Common myeloid progenitor, CD34-positive (primary cell): ENCODE measurements at regions not wholly inside any gene's neighbourhood (a gene's known extent, or its start where the extent isn't known, plus 50 kb on each side); places are given as distances from the start of the nearest gene placed in this dataset.

Experiments
- CTCF ChIA-PET: fragments of 350-600 bp; sonication (Branson Sonifier 250); formaldehyde crosslinking; loops from one replicate; lab custom pipeline; 2021; ENCODE audit warnings: antibody characterized with exemption; lab: Charles Lee
- POLR2A ChIA-PET: fragments of 350-600 bp; sonication (Branson Sonifier 250); formaldehyde crosslinking; loops from one replicate; lab custom pipeline; 2021; ENCODE audit warnings: antibody characterized with exemption; lab: Charles Lee
- DNase-seq, 3 donors: peaks; one replicate each; pipeline versions ENCODE4 v3.0.0 to v3.0.0-alpha.2; 2013
- H3K27ac ChIP-seq, 2 experiments: 1 replicate in 1 of 2; 2 replicates in 1 of 2; pipeline ENCODE4 v1.7.0; 2013; ENCODE audit warnings: inconsistent platforms in 2 of 2, low read length in 2 of 2, mild to moderate bottlenecking in 2 of 2, low read depth in 1 of 2, moderate library complexity in 1 of 2; ENCODE audit not compliant: severe bottlenecking in 2 of 2, insufficient read depth in 1 of 2, poor library complexity in 1 of 2
- H3K27me3 ChIP-seq, 5 experiments: replicated peaks in 2 of 5; 1 replicate in 3 of 5; 2 replicates in 2 of 5; pipeline versions ENCODE4 v1.6.1 to v1.7.0; 2013; ENCODE audit warnings: low read length in 4 of 5, mild to moderate bottlenecking in 2 of 5, moderate library complexity in 2 of 5, inconsistent platforms in 1 of 5; ENCODE audit not compliant: insufficient read depth in 5 of 5, control insufficient read depth in 4 of 5
- H3K36me3 ChIP-seq, 4 experiments: 1 replicate in 2 of 4; 2 replicates in 2 of 4; pipeline versions ENCODE4 v1.6.1 to v1.7.0; 2013; ENCODE audit warnings: low read length in 3 of 4, control low read depth in 1 of 4, mild to moderate bottlenecking in 1 of 4; ENCODE audit not compliant: control insufficient read depth in 4 of 4, insufficient read depth in 4 of 4
- H3K4me1 ChIP-seq, 4 experiments: 1 replicate in 3 of 4; 2 replicates in 1 of 4; pipeline versions ENCODE4 v1.6.1 to v1.7.1; 2013; ENCODE audit warnings: low read length in 3 of 4, mild to moderate bottlenecking in 3 of 4, control low read depth in 1 of 4, inconsistent platforms in 1 of 4, moderate library complexity in 1 of 4; ENCODE audit not compliant: control insufficient read depth in 4 of 4, insufficient read depth in 4 of 4; ENCODE audit errors: control extremely low read depth in 1 of 4
- H3K4me3 ChIP-seq, 7 experiments: 1 replicate in 4 of 7; 2 replicates in 3 of 7; pipeline versions ENCODE4 v1.5.1 to v1.7.0; 2013; ENCODE audit warnings: mild to moderate bottlenecking in 7 of 7, low read length in 6 of 7, moderate library complexity in 6 of 7, inconsistent platforms in 2 of 7, low read depth in 2 of 7, control low read depth in 1 of 7; ENCODE audit not compliant: insufficient read depth in 4 of 7, control insufficient read depth in 1 of 7; ENCODE audit errors: extremely low read depth in 1 of 7
- H3K9me3 ChIP-seq, 5 experiments: 1 replicate in 4 of 5; 2 replicates in 1 of 5; pipeline versions ENCODE4 v1.6.1 to v1.7.1; 2013; ENCODE audit warnings: low read length in 4 of 5, mild to moderate bottlenecking in 2 of 5, inconsistent platforms in 1 of 5, low read depth in 1 of 5, moderate library complexity in 1 of 5; ENCODE audit not compliant: control insufficient read depth in 4 of 5, insufficient read depth in 2 of 5; ENCODE audit errors: control extremely low read depth in 1 of 5
- WGBS: methylation state at CpG from one replicate; pipeline ENCODE4 v1.1.5; 2013; ENCODE audit not compliant: insufficient coverage; 5-methylcytosine and 5-hydroxymethylcytosine counted together

- H3K36me3 ChIP-seq: no peaks in the 10 kb centered on the region
- H3K27me3 ChIP-seq: peaks cover 0 to 4% (median 0%) of the 10 kb centered on the region in 5 experiments
- ChIA-PET POLR2A (no interaction called here), CTCF (no interaction called here)
- H3K4me1 ChIP-seq: no peaks in the 10 kb centered on the region
- H3K9me3 ChIP-seq: no peaks in the 10 kb centered on the region
- no peak overlapping the region for H3K27ac ChIP-seq
- H3K4me3 ChIP-seq: no peak overlapping the region
- WGBS: 92% methylated on average over 6 of the region's 9 CpGs
- no peak for DNase-seq
Measured at GRCh38 chr2:118386641-118387302, 298.5 kb downstream of the INSIG2 start.

GRCh38 chr2:118380915-118381653 lies 292.8 kb downstream of the INSIG2 start:
- 89% methylated on average over 3 of the region's 3 CpGs for WGBS
- Histone ChIP-seq H3K36me3 (no peaks in the 10 kb centered on the region), H3K4me1 (no peaks in the 10 kb centered on the region), H3K27me3 (no peaks in the 10 kb centered on the region), H3K4me3 (no peak overlapping the region), H3K9me3 (no peaks in the 10 kb centered on the region), H3K27ac (no peak overlapping the region)
- CTCF ChIA-PET: interaction anchor here (0.6 kb wide), 1 partner anchor 69 kb away, joined by 3 read pairs; no protein-coding TSS in a partner anchor
- POLR2A ChIA-PET: no interaction called here
- no peak for DNase-seq

GRCh38 chr2:118375907-118376485 lies 287.7 kb downstream of the INSIG2 start:
- Histone ChIP-seq H3K9me3 (no peaks in the 10 kb centered on the region), H3K36me3 (no peaks in the 10 kb centered on the region), H3K4me1 (no peaks in the 10 kb centered on the region), H3K4me3 (no peak overlapping the region), H3K27ac (no peak overlapping the region), H3K27me3 (peaks cover 0 to 7% (median 0%) of the 10 kb centered on the region in 5 experiments)
- 92% methylated on average over 9 of the region's 10 CpGs for WGBS
- no peak for DNase-seq
- ChIA-PET CTCF (interaction anchor here (0.9 kb wide), 1 partner anchor 14 kb away, joined by 3 read pairs; no protein-coding TSS in a partner anchor), POLR2A (no interaction called here)

DNA sequence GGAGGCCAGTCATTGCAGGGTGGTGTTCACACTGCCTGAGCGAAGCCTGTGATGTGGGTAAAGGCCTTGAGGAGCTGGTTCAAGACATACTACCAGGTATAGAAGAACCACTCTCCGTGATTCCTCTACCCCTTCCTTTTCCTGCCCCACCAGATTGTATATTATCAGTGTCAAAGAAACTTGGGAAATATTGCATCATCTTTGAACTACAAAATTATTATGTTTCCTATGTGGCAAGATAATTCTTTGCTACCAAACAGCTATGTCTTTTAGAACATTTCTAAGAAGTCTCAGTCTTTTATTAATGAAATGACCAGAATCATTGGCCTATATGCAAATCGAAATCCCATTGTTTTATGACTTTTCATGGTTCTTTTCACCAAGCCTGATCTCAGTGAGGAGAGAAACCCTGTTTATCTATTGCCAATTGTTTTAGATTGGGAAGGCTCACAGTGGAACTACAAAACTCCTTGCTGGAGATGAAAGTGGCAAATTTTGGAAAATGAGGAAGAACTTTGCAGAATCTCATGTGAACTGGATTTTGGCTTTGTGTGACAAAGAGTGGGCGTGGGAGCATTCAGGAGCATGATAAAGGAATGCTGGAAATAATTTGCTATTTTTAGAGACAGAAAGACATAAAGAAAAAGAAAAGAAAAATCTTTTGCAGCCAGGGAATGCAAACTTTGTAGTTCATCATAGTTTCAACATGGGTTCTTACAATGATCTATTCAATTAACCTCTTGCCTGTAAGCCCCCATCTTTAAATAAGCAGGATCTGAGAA lies 286.9 kb downstream of the INSIG2 start:
- Histone ChIP-seq H3K4me3 (no peak overlapping the region), H3K4me1 (no peaks in the 10 kb centered on the region), H3K36me3 (no peaks in the 10 kb centered on the region), H3K27ac (no peak overlapping the region), H3K9me3 (no peaks in the 10 kb centered on the region), H3K27me3 (peaks cover 0 to 7% (median 0%) of the 10 kb centered on the region in 5 experiments)
- ChIA-PET POLR2A (no interaction called here), CTCF (no interaction called here)
- 94% methylated on average over 3 of the region's 4 CpGs for WGBS
- DNase-seq: no peak

DNA sequence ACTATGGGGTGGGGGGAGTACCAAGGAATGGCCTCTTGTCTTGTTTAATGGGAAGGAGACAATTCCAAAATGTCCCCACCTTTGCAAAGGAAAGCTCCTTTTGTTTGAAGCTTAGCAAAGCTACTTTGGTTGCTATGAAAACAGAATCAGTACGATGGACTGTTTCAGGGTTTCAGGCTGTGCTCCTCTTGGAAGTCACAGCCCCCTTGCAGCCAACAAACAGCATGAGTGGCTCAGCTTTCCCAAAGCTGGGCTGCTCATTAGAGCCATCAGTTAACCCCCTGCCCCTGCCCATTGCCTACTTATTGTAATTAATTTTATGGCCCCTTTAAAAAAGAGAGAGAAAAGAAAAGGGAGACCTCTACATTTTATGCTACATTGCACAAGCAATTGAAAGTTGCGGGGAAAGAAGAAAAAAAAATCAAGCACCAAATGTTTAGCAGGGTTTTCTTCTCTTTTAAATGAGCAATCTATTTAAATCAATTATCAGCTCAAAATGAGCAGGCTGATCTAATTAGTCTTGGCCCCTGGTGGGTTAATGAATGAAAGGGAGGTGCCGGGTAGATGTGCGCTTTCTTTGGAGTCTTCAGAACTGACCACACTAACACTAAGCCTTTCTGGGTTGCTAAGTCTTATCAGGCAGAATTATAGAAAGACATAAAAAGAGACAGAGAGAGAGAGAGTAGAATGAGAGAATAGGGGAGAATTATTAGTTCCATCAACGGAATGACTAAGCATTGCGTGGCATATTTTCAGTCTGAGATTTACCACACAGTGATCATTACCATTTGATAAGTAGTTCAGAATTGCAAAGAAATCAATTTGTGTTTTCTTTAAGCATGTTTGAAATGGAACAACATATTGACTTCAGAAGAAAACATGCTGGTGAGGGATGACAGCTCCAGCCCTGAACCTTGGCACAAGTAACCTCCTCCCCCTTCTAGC lies 284.9 kb downstream of the INSIG2 start:
- H3K4me3 ChIP-seq: no peak overlapping the region
- peaks cover 0 to 7% (median 0%) of the 10 kb centered on the region in 5 experiments for H3K27me3 ChIP-seq

DNA sequence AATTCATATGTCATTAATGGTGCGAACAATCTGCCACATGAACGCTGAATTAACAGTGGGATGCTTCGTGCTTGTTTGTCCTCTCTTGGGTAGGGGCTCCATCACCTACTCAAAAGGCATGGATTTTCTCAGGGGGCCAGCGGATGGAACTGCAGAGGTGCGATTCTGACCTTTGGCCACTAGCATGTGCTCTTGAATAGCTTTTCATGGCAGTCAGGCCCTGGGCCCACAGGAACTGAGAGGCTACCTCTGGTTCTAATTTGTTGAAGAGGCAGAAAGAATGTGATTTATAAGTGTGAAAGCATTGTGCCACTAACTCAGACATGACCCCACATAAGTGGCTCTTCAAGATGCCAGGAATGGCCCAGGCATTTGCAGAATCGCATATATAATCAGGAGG lies 283.2 kb downstream of the INSIG2 start:
- WGBS: 46% methylated on average over 6 of the region's 6 CpGs
- DNase-seq: peak; percentile 0 to 10 (median 3)
- POLR2A ChIA-PET: no interaction called here
- Histone ChIP-seq H3K4me3 (no peak overlapping the region), H3K4me1 (no peaks in the 10 kb centered on the region), H3K9me3 (no peaks in the 10 kb centered on the region), H3K27me3 (peaks cover 0 to 7% (median 0%) of the 10 kb centered on the region in 5 experiments), H3K27ac (no peak overlapping the region), H3K36me3 (no peaks in the 10 kb centered on the region)
- CTCF ChIA-PET: no interaction called here

More for the DNA sequence above, 284.9 kb downstream of the INSIG2 start:
- H3K9me3 ChIP-seq: no peaks in the 10 kb centered on the region
- DNase-seq: no peak
- H3K27ac ChIP-seq: no peak overlapping the region
- H3K36me3 ChIP-seq: no peaks in the 10 kb centered on the region
- WGBS: 77% methylated on average over 3 of the region's 6 CpGs
- ChIA-PET CTCF (interaction anchor here (1.0 kb wide), 1 partner anchor 15 kb away, joined by 3 read pairs; no protein-coding TSS in a partner anchor), POLR2A (no interaction called here)
- no peaks in the 10 kb centered on the region for H3K4me1 ChIP-seq
